ENCODE measurements at regions not wholly inside any gene's neighbourhood (a gene's known extent, or its start where the extent isn't known, plus 50 kb on each side); places are given as distances from the start of the nearest gene placed in this dataset.
"Not testable (repeated sequence)": the region's sequence is repeated elsewhere in the genome, so short reads cannot be mapped to it uniquely, and the experiment has no call there.

DNA sequence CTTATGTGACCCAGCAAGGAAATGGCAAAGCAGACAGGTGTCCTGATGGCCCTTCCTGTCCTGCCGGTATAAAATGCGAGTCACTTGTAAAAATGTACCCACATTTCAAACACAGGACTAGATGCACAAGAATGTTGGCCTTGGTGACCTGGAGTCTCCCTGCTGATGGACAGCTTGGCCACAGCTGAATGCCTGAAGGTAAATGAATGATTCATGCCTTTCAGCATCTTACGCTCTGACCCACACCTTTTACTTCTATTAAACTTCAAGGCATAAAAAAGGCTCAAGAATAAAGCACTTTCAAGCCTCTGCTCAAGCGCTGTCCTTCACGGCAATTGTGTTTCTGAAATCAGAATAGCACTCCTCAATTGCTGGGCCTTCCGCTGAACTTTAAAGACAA, 228.0 kb upstream of the SLCO3A1 start:
- DNase-seq: no peak

GRCh38 chr15:91627473-91628278, 225.8 kb upstream of the SLCO3A1 start:
- DNase-seq: no peak

DNA sequence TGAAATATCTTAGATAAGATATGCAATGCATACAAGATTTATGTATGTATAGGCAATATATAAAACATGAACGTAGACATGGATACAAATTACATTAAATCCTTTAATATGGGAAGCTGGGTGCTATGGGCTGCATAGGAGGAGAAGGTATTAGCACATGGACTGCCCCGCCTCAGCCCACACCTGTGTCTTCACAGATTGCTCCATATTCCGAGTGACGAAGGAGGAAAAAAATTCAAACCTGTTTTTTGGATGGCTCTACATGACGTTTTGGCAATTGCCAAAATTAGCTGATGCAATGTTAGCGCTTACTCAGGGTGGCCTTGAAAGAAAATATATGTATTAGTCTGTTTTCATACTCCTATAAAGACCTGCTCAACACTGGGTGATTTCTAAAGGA, 223.4 kb upstream of the SLCO3A1 start:
- DNase-seq: no peak

GRCh38 chr15:91632176-91632575, 221.3 kb upstream of the SLCO3A1 start:
- DNase-seq: no peak

DNA sequence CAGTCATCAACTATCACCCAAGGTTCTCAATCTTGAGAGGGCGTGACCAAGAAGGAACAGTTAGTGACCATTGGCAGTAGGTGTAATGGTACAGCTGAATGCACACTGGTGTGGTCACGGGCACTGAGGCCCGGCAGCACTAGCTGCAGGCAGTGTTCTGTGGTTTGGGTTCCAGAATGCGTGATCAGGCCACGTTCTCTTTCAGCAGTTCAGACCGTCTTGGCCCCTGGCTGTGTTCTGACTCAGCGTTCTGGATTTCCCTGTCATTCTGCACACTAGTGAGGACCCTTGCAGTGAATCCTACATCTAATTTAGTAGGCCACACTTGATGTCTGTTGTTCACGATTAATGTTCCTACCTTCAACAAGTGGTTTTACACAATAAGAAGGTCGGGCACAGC, 220.5 kb upstream of the SLCO3A1 start:
- DNase-seq: no peak

GRCh38 chr15:91634179-91634578, 219.3 kb upstream of the SLCO3A1 start:
- no peak for DNase-seq

DNA sequence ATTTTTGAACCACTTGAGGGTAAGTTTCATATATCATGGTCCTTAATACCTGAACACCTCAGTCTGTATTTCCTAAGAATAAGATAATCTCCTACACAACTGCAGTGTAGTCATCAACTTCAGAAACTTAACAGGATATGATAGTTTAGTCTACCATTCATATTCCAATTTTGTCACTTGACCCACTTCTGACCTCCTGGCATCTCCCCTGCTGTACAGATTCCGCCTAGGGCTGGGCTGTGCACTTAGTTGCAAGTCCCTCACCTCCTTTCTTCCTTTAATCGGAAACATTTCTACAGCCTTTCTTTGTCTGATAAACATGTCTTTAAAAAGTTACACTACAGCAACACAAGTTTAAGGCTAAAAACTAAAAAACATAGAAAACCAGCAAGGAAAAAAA, 218.4 kb upstream of the SLCO3A1 start:
- no peak for DNase-seq

GRCh38 chr15:91635641-91636040, 217.9 kb upstream of the SLCO3A1 start:
- no peak for DNase-seq

DNA sequence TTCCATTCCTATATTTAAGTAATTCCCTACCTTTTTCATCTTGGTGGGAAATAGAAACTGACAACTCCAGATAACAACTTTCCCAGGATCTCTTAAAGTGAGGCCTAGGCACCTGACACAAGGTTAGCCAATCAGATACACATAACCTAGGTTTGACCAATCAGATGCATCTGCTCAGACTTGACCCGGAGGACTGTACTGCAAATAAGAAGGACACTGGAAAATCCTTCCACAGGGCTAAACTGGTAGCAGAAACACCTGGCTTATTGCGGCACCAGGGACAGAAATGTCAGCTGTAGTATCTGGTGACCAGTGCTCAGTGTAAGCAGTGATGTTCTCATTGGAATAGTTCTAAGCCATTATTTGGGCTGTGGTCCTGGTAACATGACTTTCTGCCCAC, 204.5 kb upstream of the SLCO3A1 start:
- no peak for DNase-seq

DNA sequence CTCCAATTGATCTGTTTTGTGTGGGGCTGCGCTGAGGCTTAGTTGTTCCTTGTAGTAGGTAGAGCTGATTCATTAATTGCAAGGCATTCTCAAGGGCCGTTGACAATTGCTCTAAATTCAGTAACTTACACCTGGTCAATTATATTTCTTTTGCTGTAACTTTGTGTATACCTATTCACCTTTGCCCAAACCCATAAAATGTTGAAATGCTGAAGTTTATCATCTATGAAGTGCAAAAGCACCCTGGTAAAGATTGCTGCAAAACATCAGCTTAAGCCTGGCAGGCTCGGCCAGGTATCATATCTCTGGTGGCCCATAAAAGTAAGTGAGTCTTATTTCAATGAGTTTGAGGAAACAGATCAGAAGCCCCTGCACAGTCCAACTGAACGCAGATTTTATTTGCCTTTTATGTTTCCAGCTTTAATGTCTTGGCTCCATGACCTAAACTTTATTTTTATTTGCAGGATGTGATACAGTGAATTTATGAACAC, 203.6 kb upstream of the SLCO3A1 start:
- no peak for DNase-seq

DNA sequence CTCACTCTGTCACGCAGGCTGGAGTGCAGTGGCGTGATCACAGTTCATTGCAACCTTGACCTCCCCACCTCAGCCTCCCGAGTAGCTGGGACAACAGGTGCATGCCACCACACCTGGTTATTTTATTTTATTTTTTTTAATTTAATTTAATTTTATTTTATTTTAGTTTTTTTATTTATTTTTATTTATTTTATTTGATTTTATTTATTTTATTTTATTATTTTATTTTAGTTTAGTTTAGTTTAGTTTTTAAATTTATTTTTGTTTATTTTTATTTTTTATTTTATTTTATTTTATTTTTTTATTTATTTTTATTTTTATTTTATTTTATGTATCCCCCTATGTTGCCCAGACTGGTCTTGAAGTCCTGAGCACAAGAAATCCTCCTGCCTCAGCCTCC, 202.3 kb upstream of the SLCO3A1 start:
- no peak for DNase-seq

GRCh38 chr15:91652610-91653207, 200.8 kb upstream of the SLCO3A1 start:
- DNase-seq: no peak

DNA sequence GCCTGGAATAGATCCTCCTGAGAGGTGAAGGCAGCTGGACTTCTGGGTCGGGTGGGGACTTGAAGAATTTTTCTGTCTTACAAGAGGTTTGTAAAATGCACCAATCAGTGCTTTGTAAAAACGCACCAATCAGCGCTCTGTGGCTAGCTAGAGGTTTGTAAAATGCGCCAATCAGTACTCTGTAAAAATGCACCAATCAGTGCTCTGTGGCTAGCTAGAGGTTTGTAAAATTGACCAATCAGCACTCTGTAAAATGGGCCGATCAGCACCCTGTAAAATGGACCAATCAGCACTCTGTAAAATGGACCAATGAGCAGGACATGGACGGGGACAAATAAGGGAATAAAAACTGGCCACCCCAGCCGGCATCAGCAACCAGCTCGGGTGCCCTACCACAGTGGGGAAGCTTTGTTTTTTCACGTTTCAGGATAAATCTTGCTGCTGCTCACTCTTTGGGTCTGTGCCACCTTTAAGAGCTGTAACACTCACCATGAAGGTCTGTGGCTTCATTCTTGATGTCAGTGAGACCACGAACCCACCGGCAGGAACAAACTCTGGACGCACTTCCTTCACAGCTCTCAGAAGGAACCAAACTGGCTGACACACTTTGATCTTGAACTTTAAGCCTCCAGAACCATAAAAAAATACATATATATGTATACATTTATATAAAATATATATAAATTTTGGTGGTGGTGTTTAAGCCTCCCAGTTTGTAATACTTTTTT, 197.8 kb upstream of the SLCO3A1 start:
- DNase-seq: not testable (repeated sequence)

- DNase-seq: no peak
Measured at GRCh38 chr15:91660174-91660649, 193.3 kb upstream of the SLCO3A1 start.

DNA sequence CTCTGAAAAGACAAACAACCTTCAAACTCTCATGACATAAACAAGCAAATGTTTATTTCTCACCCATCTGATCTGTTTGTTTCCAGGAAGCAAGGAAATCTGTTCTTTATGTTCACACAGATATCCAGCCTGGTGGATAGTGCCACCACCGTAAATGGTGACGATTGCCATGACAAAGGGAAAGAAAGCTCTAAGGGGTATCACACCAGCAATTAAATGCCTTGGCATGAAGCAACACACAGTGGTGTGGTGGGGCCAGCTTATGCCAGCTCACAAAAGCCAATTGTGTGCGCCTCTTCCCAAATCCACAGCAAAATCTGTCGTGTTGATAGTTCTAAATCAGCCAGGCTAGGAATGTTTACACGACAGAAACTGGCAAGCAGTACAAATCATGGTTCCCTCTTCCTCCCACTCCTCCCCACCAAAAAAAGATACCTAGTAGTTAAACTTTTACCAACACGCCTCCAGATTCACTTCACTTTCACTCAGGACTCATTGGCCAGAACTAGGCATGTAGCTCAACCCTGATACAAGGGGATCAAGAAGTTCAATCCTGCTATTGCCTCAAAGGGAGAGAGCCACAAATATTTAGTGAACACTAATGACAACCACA, 189.2 kb upstream of the SLCO3A1 start:
- no peak for DNase-seq

DNA sequence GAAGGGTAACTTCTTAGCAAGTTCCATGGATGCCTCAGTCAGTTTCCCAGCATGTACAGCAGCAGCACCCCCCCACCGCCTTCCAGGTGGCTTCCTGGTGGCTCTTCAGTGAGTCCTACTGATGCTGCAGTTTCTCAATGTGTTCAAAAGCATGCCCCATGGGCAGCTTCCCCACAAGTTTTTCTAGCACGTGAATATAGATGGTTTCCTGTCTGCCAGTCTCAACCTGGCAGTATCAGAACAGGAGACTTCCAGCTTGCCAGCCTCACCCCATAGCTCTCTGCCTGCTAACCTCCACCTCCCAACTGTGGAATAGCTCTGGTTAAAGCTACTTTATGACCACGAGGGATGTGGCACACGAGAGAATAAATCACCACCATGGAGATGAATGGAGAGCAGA, 188.3 kb upstream of the SLCO3A1 start:
- no peak for DNase-seq

GRCh38 chr15:91668370-91668769, 185.1 kb upstream of the SLCO3A1 start:
- no peak for DNase-seq

DNA sequence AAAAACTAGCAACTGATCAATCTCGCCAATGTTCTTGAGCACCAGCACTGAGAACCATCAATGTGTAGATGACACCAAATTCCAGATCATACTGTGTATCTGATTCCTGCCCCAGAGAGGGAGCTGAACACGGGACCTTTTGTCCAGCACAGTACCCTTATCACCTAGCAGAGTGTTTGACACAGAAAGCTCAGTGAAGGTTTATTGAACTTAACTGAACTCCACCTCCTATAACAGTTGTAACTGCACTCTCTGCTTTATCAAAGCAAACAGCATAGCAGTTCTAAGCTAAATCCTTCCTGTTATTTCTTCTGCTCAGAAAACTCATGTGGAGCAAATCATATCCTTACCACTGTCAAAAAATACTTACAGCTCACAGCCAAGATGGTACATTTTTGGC, 183.4 kb upstream of the SLCO3A1 start:
- no peak for DNase-seq

DNA sequence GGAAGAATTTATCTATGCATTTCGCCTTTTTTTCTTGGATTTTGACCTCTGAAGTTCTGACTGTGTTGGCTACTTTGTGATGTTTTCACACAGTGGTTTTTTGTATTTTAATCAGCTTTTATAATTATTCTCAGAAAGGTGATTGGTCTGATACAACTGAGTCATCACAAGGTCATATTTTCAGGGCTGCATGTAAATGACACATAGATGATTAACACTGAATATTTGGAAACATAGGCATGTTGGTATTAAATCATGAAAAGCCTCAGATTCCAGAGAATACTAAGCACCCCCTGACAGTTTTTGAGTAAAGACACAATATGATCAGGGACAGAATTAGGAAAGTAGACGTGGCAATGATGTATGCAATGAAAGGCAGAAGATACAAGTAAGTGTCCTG, 175.5 kb upstream of the SLCO3A1 start:
- DNase-seq: no peak

DNA sequence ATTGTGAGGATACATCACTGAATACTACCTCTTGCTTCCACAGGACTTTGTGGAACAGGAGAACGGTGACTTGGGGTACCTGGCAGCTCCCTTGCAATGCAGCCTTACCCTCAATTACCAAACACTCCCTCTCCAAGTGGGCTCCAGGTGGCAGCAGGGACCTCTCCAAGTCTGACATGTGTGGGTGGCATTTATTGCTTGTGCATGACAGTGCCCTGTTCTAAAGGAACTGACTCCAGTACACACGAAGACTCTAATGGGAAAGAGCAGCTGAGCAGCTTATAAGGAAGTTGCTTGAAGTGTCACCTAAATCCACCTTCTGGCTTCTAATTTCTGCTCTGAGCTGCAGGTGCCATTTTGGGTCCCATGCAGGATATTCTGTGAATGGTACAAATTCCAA, 174.1 kb upstream of the SLCO3A1 start:
- no peak for DNase-seq

DNA sequence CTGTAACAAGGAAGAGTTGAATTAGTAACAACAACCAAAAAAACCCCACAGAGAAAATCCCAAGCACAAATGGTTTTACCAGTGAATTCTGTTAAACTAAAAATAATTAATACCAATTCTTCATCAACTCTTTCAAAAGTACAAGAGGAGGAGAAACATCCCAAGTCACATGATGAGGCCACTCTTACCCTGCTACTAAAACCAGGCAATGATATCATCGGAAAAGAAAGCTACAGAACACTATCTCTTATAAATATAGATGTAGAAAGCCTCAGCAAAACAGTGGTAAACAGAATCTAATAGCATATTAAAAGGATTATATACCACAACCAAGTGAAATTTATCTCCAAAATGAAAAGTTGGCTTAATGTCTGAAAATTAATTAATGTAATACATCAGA, 168.1 kb upstream of the SLCO3A1 start:
- DNase-seq: no peak

- no peak for DNase-seq
Measured at GRCh38 chr15:91688811-91689210, 164.7 kb upstream of the SLCO3A1 start.

DNA sequence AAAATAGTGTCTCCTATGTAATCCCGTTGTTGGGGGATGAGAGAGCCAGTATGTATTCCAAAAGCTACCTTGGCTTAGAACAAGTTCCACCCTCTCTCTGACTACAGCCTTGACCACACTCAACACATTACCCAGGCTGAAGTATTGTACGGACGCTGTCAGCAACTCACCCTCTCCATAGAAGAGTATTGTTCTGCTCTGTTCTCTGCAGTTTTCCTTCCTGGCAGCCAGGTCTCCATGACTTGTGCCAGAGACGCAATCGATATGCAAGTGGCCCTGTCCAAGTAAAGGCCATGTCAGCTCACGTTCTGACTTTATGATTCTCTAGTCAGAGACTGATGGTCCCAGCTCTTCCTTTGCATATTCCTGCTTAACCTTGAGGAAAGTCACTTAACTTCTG, 164.1 kb upstream of the SLCO3A1 start:
- no peak for DNase-seq
